Mesenteric fat pad (tissue), 1 donor: ENCODE measurements at regions not wholly inside any gene's neighbourhood (a gene's known extent, or its start where the extent isn't known, plus 50 kb on each side); places are given as distances from the start of the nearest gene placed in this dataset.

Experiments used
- DNase-seq: peaks from one replicate; pipeline ENCODE4 v3.0.0-alpha.2; 2020; ENCODE audit warnings: low spot score
- donor health status: DM: yes; HTN: yes; CAD: no.

GRCh38 chr15:69529961-69530633 is 77.5 kb downstream of the RPLP1 start:
- peak; percentile 33 for DNase-seq

- no peak for DNase-seq
These were observed 78.5 kb downstream of the RPLP1 start for GRCh38 chr15:69530991-69531664.

- DNase-seq = no peak
These were observed 79.0 kb downstream of the RPLP1 start for GRCh38 chr15:69531665-69532027.

- no peak for DNase-seq
These were observed 79.4 kb downstream of the RPLP1 start for GRCh38 chr15:69532066-69532465.

GRCh38 chr15:69532856-69533255 is 80.2 kb downstream of the RPLP1 start:
- no peak for DNase-seq

GRCh38 chr15:69533522-69533921 is 80.9 kb downstream of the RPLP1 start:
- DNase-seq = no peak

- no peak for DNase-seq
These were observed 82.6 kb downstream of the RPLP1 start for GRCh38 chr15:69535101-69535638.

- no peak for DNase-seq
These were observed 83.4 kb downstream of the RPLP1 start for GRCh38 chr15:69535998-69536397.

- no peak for DNase-seq
These were observed 84.3 kb downstream of the RPLP1 start for GRCh38 chr15:69536726-69537512.

- no peak for DNase-seq
These were observed 85.3 kb downstream of the RPLP1 start for GRCh38 chr15:69537901-69538300.

- DNase-seq = no peak
These were observed 85.8 kb downstream of the RPLP1 start for GRCh38 chr15:69538379-69538778.

GRCh38 chr15:69539345-69539744 is 86.7 kb downstream of the RPLP1 start:
- DNase-seq = no peak

- DNase-seq = peak; percentile 55
These were observed 88.0 kb downstream of the RPLP1 start for GRCh38 chr15:69540622-69541021.

GRCh38 chr15:69542028-69542427 is 89.4 kb downstream of the RPLP1 start:
- DNase-seq = peak; percentile 73

GRCh38 chr15:69543681-69544364 is 91.2 kb downstream of the RPLP1 start:
- DNase-seq = peak; percentile 14

- DNase-seq = no peak
These were observed 91.9 kb downstream of the RPLP1 start for GRCh38 chr15:69544365-69545113.

GRCh38 chr15:69546182-69546581 is 93.6 kb downstream of the RPLP1 start:
- DNase-seq = no peak

- DNase-seq = no peak
These were observed 96.0 kb downstream of the RPLP1 start for GRCh38 chr15:69548395-69549180.

- DNase-seq = no peak
These were observed 98.9 kb downstream of the RPLP1 start for GRCh38 chr15:69551391-69552056.
